Calu3 (cell line): ENCODE measurements at regions not wholly inside any gene's neighbourhood (a gene's known extent, or its start where the extent isn't known, plus 50 kb on each side); places are given as distances from the start of the nearest gene placed in this dataset.

Experiments
- BruUV-seq: library from RNA; stranded (reverse); fragments of 400-500 nt; replicated peaks from 2 replicates; lab custom pipeline; 2021; lab: Mats Ljungman, UMichigan
- CTCF ChIA-PET: fragments of 300-600 bp; sonication (Branson Sonifier 250); formaldehyde crosslinking; loops from one replicate; lab custom pipeline; 2022; ENCODE audit warnings: antibody characterized with exemption; lab: Charles Lee
- DNase-seq: peaks from one replicate; pipeline ENCODE4 v3.0.0; 2022
- H3K27ac Mint-ChIP-seq: one replicate; pipeline ENCODE4 v1.8.0; 2022; ENCODE audit warnings: mixed read lengths; ENCODE audit not compliant: unreplicated experiment
- H3K27me3 Mint-ChIP-seq: one replicate; pipeline ENCODE4 v1.8.0; 2022; ENCODE audit warnings: mixed read lengths; ENCODE audit not compliant: unreplicated experiment
- H3K36me3 Mint-ChIP-seq: one replicate; pipeline ENCODE4 v1.8.0; 2022; ENCODE audit warnings: mild to moderate bottlenecking, moderate library complexity, mixed read lengths; ENCODE audit not compliant: insufficient read depth, unreplicated experiment
- H3K4me1 Mint-ChIP-seq: one replicate; pipeline ENCODE4 v1.8.0; 2022; ENCODE audit warnings: mild to moderate bottlenecking, low read depth, mixed read lengths; ENCODE audit not compliant: unreplicated experiment
- H3K4me3 Mint-ChIP-seq: one replicate; pipeline ENCODE4 v1.8.0; 2022; ENCODE audit warnings: mild to moderate bottlenecking, low read depth, moderate library complexity, mixed read lengths; ENCODE audit not compliant: unreplicated experiment
- H3K9me3 Mint-ChIP-seq: one replicate; pipeline ENCODE4 v1.8.0; 2022; ENCODE audit warnings: low read depth, mixed read lengths; ENCODE audit not compliant: unreplicated experiment
- intact Hi-C: fragments of 100-400 bp; cut with micrococcal nuclease; formaldehyde crosslinking; loops from one replicate; pipeline ENCODE4 v1.10.0; 2022; ENCODE audit not compliant: unreplicated experiment
- TF ChIP-seq, protein P1 (sequence below): fragments of 200-600 bp; IDR thresholded peaks from one replicate; pipeline ENCODE4 v1.8.0; 2022; ENCODE audit warnings: antibody characterized with exemption; ENCODE audit not compliant: unreplicated experiment

GRCh38 chr22:49161002-49161850 is 666.4 kb downstream of the BRD1 start:
- Mint-ChIP-seq H3K4me3 (no peak overlapping the region), H3K27me3 (no peaks in the 10 kb centered on the region), H3K9me3 (peaks cover 17% of the 10 kb centered on the region), H3K27ac (no peak overlapping the region), H3K4me1 (no peaks in the 10 kb centered on the region), H3K36me3 (peaks cover 5% of the 10 kb centered on the region)
- BruUV-seq = no TSS peak
- CTCF ChIA-PET = no interaction called here
- TF ChIP-seq, protein P1, sequence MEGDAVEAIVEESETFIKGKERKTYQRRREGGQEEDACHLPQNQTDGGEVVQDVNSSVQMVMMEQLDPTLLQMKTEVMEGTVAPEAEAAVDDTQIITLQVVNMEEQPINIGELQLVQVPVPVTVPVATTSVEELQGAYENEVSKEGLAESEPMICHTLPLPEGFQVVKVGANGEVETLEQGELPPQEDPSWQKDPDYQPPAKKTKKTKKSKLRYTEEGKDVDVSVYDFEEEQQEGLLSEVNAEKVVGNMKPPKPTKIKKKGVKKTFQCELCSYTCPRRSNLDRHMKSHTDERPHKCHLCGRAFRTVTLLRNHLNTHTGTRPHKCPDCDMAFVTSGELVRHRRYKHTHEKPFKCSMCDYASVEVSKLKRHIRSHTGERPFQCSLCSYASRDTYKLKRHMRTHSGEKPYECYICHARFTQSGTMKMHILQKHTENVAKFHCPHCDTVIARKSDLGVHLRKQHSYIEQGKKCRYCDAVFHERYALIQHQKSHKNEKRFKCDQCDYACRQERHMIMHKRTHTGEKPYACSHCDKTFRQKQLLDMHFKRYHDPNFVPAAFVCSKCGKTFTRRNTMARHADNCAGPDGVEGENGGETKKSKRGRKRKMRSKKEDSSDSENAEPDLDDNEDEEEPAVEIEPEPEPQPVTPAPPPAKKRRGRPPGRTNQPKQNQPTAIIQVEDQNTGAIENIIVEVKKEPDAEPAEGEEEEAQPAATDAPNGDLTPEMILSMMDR = no peak
- no peak for DNase-seq
- intact Hi-C loops = no loop called here

DNA sequence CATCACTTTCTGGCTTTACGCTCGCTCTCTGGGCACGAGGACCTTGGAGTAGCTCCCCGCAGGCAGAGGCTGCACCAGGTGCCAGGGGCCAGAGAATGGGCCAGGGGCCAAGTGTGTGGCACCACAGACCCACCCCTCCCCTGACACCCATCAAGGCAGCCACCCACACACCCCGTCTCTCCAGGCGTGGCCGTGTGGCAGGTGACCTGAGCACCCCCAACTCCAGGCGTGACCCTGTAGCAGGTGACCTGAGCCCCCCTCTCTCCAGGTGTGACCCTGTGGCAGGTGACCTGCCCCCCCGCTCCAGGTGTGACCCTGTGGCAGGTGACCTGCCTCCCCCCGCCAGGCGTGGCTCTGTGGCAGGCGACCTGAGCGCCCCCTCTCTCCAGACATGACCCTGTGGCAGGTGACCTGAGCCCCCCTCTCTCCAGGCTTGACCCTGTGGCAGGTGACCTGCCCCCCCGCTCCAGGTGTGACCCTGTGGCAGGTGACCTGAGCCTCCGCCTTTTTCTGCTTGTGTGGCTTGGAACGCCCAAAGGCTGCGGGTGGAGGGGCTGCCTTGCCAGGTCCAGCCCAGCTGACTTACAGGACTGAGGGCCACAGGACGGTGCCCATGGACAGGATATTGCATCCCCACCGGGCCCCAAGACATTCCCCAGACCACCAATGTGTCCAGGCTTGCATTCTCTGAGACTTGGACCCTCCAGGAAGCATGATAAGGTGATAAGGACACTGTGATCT is 667.2 kb downstream of the BRD1 start:
- Mint-ChIP-seq H3K27ac (no peak overlapping the region), H3K36me3 (peaks cover 5% of the 10 kb centered on the region), H3K4me1 (no peaks in the 10 kb centered on the region), H3K27me3 (no peaks in the 10 kb centered on the region), H3K4me3 (no peak overlapping the region), H3K9me3 (peaks cover 17% of the 10 kb centered on the region)
- intact Hi-C loops = no loop called here
- CTCF ChIA-PET = no interaction called here
- DNase-seq = no peak
- no TSS peak for BruUV-seq
- TF ChIP-seq, protein P1 = no peak

- Mint-ChIP-seq H3K4me3 (no peak overlapping the region), H3K27ac (no peak overlapping the region), H3K27me3 (no peaks in the 10 kb centered on the region), H3K4me1 (no peaks in the 10 kb centered on the region), H3K9me3 (peaks cover 17% of the 10 kb centered on the region), H3K36me3 (peaks cover 5% of the 10 kb centered on the region)
- intact Hi-C loops = no loop called here
- no peak for DNase-seq
- TF ChIP-seq, protein P1 = no peak
- CTCF ChIA-PET = no interaction called here
- no TSS peak for BruUV-seq
Observed at GRCh38 chr22:49159711-49160110, 668.0 kb downstream of the BRD1 start.

DNA sequence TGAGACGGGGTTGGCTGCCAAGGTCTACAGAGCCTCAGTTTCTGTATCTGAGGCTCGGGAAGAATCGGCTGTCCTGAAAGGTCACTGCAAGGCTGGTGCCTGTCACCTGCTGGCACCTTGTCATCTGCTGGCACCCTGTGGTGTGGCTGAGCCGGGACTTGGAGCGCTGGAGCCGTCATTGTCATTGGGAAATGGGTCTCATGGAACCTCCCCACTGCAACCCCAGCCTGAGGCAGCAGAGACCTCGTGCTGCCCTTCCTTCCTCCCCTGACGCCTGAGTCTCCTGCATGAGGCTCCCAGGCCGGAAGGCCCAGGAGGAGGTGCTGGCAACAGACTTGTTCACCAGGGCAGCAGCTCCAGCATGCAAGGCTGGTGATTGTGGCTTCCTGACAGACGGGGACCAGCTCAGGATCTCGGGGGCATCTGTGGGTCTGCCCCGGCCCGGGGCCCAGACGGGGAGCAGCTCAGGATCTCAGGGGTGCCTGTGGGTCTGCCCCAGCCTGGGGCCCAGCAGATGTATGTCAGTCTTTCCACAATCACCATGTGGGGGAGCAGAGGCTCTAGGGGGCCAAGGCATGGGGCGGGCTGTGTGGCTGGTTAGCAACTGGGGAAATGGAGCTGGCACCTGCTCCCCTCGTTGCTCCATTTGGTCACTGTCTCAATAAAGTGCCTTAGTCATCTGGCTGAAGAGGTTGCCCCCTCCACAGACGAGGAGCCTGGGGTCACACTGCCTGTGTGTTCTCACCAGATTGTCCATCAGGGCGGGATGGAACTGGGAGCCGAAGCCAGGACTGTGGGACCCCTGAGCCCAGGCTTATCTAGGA is 668.7 kb downstream of the BRD1 start:
- no peak for DNase-seq
- TF ChIP-seq, protein P1 = no peak
- intact Hi-C loops = no loop called here
- no peaks in the 10 kb centered on the region for H3K27me3 Mint-ChIP-seq
- no TSS peak for BruUV-seq
- CTCF ChIA-PET = no interaction called here
- H3K4me3 Mint-ChIP-seq = no peak overlapping the region
- H3K27ac Mint-ChIP-seq = no peak overlapping the region
- peaks cover 5% of the 10 kb centered on the region for H3K36me3 Mint-ChIP-seq
- H3K4me1 Mint-ChIP-seq = no peaks in the 10 kb centered on the region
- H3K9me3 Mint-ChIP-seq = peaks cover 17% of the 10 kb centered on the region
